ENCODE measurements at regions not wholly inside any gene's neighbourhood (a gene's known extent, or its start where the extent isn't known, plus 50 kb on each side); places are given as distances from the start of the nearest gene placed in this dataset.
"Not testable (repeated sequence)": the region's sequence is repeated elsewhere in the genome, so short reads cannot be mapped to it uniquely, and the experiment has no call there.

GRCh38 chr18:42549596-42549995, 565.9 kb downstream of the RIT2 start:
- DNase-seq (no peak), ATAC-seq (ENCODE audit: poor library complexity) (no peak)
- intact Hi-C loops (cut with DNase I) = no loop called here

DNA sequence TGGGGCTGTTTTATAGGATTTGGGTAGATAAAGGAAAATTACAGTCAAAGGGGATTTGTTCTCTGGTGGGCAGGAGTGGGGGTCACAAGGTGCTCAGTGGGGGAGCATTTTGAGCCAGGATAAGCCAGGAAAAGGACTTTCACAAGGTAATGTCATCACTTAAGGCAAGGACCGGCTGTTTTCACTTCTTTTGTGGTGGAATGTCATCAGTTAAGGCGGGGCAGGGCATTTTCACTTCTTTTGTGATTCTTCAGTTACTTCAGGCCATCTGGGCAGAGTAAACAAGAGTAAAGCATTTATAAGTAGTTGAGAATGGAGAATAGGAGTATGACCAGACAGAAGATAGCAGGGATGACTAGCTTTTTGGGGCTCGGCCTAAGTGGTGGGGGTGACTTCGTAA, 562.9 kb downstream of the RIT2 start:
- ATAC-seq (ENCODE audit: poor library complexity); DNase-seq; intact Hi-C loops (cut with DNase I): not testable (repeated sequence)

DNA sequence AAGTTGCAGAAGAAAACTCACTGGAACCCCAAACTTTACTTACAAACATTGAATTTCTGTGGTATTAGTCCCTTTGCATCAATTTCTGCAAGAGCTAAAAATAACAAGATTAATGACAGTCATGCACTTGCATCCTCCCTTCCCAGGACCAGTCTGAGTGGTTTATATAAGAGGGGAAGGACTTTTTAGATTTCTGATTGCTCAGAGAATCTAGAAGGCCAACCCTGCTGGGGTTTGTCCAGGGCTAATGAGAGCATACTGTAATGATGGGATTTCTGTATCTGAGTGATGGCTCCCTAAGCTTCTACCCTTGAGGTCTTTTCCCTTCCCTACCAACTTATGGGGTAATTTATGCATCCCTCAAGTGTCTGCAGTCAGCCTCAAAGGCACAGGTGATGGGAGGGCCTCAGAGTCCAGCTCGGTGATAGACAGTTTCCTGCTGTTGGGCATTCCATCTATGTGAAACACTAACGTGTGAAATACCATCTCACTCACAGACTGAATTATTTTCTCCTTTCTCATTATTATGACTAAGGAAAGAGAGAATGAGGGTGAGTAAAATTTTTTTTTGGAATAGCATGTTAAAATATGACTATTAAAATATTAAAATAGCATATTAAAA, 556.3 kb downstream of the RIT2 start:
- DNase-seq (no peak), ATAC-seq (ENCODE audit: poor library complexity) (no peak)
- intact Hi-C loops (cut with DNase I) = no loop called here

DNA sequence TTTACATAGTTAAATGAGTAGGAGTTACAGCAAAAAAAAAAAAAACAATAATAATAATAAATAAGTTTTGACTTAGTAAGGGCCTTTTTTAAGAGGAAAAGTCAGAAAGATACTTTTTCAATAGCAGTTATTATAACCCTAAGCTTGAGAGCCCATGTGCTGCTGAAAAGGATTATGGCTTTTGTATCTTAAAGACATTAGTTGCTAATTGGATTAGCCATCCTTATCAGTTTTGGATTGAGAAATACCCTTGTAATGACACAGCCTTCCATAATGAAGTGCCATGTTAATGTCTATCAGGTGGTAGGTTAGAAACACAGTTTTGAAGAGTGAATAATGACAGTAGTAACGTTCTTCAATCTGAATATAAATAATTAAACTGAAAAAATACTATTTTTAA, 554.0 kb downstream of the RIT2 start:
- intact Hi-C loops (cut with DNase I) = no loop called here
- no peak for DNase-seq
- ATAC-seq (ENCODE audit: poor library complexity) = no peak

DNA sequence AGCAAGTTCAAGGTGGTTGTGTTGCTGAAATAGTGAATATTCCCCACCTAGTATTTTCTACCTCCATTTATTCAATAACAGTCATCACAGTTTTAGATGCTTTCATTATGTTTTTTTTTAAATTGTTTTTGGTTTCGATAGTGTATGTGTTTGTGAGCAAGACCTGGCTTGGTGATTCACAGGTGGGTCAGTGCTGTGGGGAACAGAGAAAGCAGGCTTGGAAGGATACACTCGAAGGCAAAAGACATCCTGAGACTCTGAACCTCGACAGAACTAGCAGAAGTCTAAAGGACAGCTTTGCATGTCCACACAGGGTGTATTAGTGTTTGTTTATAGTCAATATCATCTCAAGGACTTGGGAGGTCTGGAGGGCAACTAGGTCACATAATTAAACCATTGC, 551.5 kb downstream of the RIT2 start:
- no peak for DNase-seq
- intact Hi-C loops (cut with DNase I) = no loop called here
- no peak for ATAC-seq (ENCODE audit: poor library complexity)

DNA sequence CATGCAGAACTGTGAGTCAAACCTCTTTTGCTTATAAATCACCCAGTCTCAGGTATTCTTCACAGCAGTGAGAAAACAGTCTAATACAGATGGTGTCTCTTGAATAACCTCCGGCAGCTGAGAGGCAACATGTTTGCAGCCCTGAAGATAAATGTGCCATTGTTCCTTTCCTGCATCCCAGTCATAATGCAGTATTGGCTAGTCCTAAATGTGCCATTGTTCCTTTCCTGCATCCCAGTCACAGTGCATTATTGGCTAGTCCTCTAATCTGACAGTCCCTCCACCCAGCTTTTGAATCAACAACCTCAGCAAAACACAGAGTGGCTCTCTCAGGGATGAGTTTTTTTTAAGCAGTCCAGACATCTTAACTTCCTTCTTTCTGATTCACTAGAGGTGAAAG, 550.7 kb downstream of the RIT2 start:
- DNase-seq (no peak), ATAC-seq (ENCODE audit: poor library complexity) (no peak)
- intact Hi-C loops (cut with DNase I) = no loop called here

- no peak for ATAC-seq (ENCODE audit: poor library complexity)
- no peak for DNase-seq
- intact Hi-C loops (cut with DNase I) = no loop called here
These were observed 546.7 kb downstream of the RIT2 start for GRCh38 chr18:42568773-42569172.

DNA sequence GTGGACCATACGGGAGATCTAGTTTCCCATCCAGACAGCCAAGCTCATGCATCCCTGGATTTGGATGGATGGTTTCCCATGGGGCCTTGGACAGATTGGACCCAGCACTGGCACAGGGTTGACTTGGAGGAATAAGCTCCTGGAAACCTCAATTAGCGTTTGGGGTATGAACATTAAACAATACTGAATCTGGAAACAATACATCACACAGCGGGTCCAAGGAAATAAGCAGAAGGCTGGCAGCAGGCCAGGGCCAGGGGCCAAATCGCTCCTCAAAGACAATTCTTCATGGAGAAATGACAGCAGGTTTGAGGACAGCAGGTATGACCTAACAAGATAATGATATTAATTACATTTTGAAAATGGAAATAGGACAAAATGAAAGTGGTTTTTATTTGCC, 540.6 kb downstream of the RIT2 start:
- intact Hi-C loops (cut with DNase I) = no loop called here
- ATAC-seq (ENCODE audit: poor library complexity) (no peak), DNase-seq (peak; percentile 31)

DNA sequence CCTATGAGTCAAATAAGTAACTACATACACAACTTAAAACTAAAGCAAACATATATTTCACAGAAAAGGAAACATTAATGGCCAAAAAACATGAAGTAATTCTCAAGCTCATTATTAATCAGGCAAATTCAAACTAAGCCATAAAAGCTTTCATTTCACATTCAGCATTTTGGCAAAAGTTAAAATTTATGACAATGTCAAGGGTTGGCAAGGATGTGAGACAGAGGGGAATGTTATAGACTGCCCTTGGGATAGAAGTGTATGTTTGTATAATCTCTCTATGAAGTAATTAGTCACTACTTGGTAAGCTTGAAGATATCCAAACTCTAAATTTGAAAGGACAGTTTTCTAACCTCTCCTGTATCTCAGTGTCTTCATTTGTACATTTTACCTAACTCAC, 539.4 kb downstream of the RIT2 start:
- intact Hi-C loops (cut with DNase I) = no loop called here
- ATAC-seq (ENCODE audit: poor library complexity) (no peak), DNase-seq (no peak)

- ATAC-seq (ENCODE audit: poor library complexity) (no peak), DNase-seq (no peak)
- intact Hi-C loops (cut with DNase I) = no loop called here
These were observed 536.7 kb downstream of the RIT2 start for GRCh38 chr18:42578792-42579191.

- ATAC-seq (ENCODE audit: poor library complexity) (no peak), DNase-seq (no peak)
- intact Hi-C loops (cut with DNase I) = no loop called here
These were observed 533.2 kb downstream of the RIT2 start for GRCh38 chr18:42582266-42582665.

DNA sequence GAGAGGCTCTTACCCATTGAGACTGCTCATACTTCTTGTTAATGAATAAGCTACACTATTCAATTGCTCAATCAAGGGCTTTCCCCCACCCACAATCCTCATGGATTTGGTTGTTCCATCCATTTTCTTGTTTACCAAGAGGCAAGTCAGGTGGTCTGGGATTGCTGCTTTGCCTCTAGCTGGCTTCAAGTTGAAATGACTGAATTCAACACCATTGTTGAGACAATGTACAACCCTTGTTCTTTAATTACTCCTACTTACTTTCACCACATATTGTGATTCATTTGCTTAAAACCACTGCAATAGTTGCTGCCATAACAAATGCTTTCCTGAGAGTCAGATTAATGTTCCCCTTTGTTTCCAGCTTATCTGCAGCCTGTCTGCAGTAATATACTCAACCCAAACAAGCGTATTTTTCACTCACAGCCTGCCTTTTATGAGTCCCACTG, 532.2 kb downstream of the RIT2 start:
- intact Hi-C loops (cut with DNase I) = no loop called here
- DNase-seq (no peak), ATAC-seq (ENCODE audit: poor library complexity) (no peak)

GRCh38 chr18:42586601-42587000, 528.9 kb downstream of the RIT2 start:
- ATAC-seq (ENCODE audit: poor library complexity) (no peak), DNase-seq (no peak)
- intact Hi-C loops (cut with DNase I) = no loop called here

GRCh38 chr18:42588786-42589185, 526.7 kb downstream of the RIT2 start:
- intact Hi-C loops (cut with DNase I) = no loop called here
- ATAC-seq (ENCODE audit: poor library complexity) = no peak
- DNase-seq = no peak

DNA sequence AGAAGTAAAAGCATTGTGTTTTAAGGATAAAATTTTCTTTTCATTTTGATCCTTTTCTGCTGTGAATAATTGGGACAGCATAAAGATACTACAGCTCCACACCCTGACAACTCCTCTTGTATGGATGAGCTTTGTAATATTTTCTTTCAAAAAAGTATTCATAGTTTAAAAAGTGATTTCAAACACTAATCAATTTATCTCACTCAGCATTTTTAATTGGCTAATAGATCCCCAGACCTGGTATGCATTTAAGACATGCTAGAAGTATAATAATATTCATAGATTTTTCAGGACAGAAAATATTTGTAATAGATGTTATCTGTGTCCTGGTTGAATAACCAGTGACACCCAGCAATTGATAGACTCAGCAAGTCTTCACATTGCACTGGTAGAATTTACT, 510.7 kb downstream of the RIT2 start:
- ATAC-seq (ENCODE audit: poor library complexity) (no peak), DNase-seq (no peak)
- intact Hi-C loops (cut with DNase I) = no loop called here

GRCh38 chr18:42606886-42607495, 508.5 kb downstream of the RIT2 start:
- intact Hi-C loops (cut with DNase I) = no loop called here
- no peak for DNase-seq
- peak; percentile 43 for ATAC-seq (ENCODE audit: poor library complexity)

DNA sequence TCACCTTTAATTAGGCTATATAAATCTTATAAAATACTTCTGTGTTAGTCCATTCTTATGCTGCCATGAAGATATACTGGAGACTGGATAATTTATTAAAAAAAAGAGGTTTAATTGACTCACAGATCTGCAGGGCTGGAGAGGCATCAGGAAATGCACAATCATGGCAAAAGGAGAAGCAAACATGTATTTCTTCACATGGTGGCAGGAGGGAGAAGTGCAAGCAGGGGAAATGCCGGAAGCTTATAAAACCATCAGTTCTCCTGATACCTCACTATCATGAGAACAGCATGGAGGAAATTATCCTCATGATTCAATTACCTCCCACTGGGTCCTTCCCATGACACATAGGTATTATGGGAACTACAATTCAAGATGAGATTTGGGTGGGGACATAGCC, 504.4 kb downstream of the RIT2 start:
- no peak for DNase-seq
- no peak for ATAC-seq (ENCODE audit: poor library complexity)
- intact Hi-C loops (cut with DNase I) = no loop called here

DNA sequence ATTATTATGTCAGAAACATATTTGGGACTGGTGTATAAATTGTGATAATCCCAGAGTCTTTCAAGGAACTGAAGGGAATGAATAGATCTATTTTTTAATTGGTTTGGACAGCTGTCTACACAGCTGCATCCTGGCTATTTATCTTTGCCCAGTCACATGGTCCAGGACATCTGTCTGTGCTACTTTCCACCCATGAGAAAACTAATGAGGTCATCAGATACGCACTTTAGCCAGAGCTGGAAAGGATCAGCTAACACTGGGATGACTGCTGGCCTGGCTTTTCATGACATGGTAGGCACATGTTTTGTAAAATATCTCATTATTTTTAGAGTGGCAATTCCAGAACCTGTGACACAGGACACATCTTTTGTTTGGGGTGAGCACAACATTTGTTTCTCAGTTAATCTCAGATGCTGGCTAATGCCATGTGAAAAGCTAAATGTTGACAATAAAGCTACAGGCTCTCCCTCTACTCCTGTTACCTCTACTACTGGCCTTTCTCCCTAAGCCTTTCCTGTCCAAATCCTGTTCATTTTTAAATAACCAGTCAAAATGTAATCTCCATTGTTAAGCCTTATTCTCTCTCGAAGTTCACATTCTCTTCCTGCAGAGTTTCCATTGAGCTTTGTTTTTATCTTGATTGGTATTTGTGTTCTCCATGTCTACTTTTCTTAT, 500.7 kb downstream of the RIT2 start:
- intact Hi-C loops (cut with DNase I) = no loop called here
- DNase-seq (peak; percentile 39), ATAC-seq (ENCODE audit: poor library complexity) (peak; percentile 99)

DNA sequence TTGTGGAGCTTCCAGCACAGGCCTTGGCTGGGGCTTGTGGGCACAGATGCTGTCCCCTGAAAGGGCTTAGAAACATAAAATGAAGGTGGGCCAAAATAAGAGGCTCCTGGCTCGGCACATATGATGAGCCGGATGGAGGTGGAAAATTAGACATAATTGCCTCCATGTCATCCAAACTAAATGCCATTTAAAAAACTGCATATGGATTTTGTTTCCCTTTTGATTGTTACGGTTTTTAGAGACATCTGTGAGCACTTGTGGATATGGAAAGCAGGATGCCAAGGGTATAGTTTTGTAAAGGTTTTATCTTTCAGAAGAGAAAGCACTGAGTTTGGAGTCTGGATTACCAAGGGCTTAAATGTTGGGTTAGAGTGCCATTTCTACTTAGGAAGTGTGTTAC, 498.3 kb downstream of the RIT2 start:
- intact Hi-C loops (cut with DNase I) = no loop called here
- DNase-seq (no peak), ATAC-seq (ENCODE audit: poor library complexity) (no peak)

GRCh38 chr18:42619771-42620170, 495.7 kb downstream of the RIT2 start:
- DNase-seq (no peak), ATAC-seq (ENCODE audit: poor library complexity) (no peak)
- intact Hi-C loops (cut with DNase I) = no loop called here
